ENCODE measurements at regions not wholly inside any gene's neighbourhood (a gene's known extent, or its start where the extent isn't known, plus 50 kb on each side); places are given as distances from the start of the nearest gene placed in this dataset.

GRCh38 chr18:6601241-6601640 is 128.3 kb upstream of the ARHGAP28 start:
- TF ChIP-seq CTCF (IDR thresholded peaks at IDR 0.05 in 2 of 3, conservative IDR thresholded peaks at IDR 0.05 in 1 of 3; ENCODE audit: borderline replicate concordance in 1 of 3, insufficient read depth in 1 of 3, low read depth in 2 of 3, low read length in 2 of 3) (no peak), POLR2A (IDR thresholded peaks at IDR 0.05; ENCODE audit: borderline replicate concordance, extremely low read depth, insufficient read depth, insufficient read length) (no peak), REST (IDR thresholded peaks at IDR 0.05; ENCODE audit: low read depth) (no peak), YY1 (IDR thresholded peaks at IDR 0.05; ENCODE audit: extremely low read depth, insufficient replicate concordance, low read depth, low read length) (no peak), SIN3A (IDR thresholded peaks at IDR 0.05; ENCODE audit: low read depth) (no peak), POLR2AphosphoS5 (IDR thresholded peaks at IDR 0.05; ENCODE audit: low read depth, low read length) (no peak), SRF (IDR thresholded peaks at IDR 0.05; ENCODE audit: low read depth) (no peak), ELF1 (IDR thresholded peaks at IDR 0.05; ENCODE audit: borderline replicate concordance, low read depth) (no peak), RAD21 (IDR thresholded peaks at IDR 0.05; ENCODE audit: low read depth) (no peak), EZH2 (IDR thresholded peaks at IDR 0.05) (no peak)
